ENCODE measurements at regions not wholly inside any gene's neighbourhood (a gene's known extent, or its start where the extent isn't known, plus 50 kb on each side); places are given as distances from the start of the nearest gene placed in this dataset.
"Not testable (repeated sequence)": the region's sequence is repeated elsewhere in the genome, so short reads cannot be mapped to it uniquely, and the experiment has no call there.

DNA sequence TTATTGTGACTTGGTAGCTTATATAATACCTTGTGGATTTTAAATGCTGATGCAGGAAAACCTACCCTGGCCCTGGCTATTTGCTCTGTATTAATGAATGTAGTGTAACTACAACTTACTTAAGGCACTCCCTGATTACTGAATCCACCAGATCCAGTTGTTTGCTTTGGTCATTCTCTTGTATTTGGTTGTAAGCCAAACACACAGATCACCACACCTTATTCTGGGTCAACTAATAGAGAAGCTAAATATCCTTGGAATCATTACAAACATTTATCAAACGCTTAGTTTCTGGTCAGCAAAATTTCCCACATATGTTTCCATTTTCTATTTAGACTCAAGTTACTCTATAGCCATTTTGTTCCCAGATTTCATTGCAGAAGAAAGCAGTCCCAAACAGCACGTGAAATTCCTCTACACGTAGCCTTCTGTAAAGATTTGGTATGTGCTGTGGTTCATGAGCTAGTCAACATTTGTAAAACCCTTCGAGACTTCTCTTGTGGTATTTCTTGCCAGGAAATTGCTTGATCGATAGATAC, 322.6 kb downstream of the MEX3B start:
- DNase-seq (ENCODE audit: low read depth): no peak

DNA sequence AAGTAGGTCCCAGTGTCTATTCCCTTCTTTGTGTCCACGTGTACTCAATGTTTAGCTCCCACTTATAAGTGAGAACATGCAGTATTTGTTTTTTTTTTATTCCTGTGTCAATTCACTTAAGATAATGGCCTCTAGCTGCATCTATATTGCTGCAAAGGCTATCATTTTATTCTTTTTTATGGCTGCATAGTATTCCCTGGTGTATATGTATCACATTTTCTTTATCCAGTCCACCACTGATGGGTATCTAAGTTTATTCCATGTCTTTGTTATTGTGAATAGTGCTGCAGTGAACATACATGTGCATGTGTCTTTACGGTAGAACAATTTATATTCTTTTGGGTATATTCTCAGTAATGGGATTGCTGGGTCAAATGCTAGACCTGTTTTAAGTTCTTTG, 329.4 kb downstream of the MEX3B start:
- DNase-seq (ENCODE audit: low read depth): not testable (repeated sequence)

DNA sequence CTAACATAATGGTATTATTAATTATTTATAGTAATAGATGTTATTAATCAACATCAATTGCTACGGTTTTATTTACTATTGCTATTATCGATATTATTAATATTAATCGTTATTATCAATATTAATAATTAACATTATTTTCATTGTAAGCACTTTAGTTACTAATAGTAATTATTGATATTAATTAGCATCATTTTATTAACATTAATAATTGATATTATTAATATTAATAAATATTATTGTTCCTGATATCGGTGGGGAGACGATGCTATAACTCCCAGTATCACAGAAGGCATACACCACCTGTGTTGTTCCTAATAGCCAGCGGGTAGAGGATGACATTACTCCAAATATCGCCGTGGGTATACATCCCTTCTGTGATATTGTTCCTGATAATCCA, 335.5 kb downstream of the MEX3B start:
- DNase-seq (ENCODE audit: low read depth): no peak

DNA sequence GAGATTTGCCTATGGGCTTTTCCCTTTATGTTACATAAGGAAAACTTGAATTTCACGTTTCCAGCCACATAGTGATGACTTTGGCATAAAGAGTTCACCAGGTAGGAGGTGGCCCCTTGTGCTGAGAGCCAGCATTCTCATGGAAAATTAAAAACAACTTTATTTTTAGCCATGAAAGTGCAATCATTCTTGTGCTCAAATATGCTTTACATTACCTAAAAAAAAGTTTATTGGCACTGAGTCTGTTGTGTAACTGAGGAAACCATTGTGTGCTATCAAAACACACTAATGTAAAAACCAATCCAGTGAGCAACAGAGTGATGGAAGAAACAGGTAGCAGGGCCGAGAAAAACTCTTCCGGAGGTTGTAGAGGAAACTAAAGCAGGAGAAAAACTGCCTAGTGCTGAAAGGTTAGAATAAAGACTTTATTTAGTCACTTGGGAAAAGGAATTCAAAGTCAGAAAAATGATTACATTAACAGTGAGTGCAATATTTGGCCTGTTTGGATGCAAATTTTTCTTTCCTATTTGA, 332.9 kb upstream of the TMC3 start:
- DNase-seq (ENCODE audit: low read depth): not testable (repeated sequence)

DNA sequence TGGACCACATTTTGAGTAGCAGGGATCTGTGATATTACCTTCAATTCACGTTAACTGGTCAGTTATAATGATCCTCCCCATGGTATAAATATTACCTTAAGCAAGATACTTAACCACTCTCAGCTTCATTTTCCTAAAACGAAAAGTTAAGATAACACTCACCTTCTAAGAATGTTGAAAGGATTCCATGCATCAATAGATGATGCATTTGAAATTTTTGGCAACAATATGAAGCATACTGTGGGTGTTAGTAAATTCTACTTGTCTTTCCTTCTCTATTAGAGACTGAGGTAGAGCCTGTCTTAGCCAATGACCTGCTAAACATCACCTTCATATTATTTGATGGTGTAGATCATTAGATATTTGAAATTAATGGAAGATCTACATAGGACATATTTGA, 331.7 kb upstream of the TMC3 start:
- not testable (repeated sequence) for DNase-seq (ENCODE audit: low read depth)

DNA sequence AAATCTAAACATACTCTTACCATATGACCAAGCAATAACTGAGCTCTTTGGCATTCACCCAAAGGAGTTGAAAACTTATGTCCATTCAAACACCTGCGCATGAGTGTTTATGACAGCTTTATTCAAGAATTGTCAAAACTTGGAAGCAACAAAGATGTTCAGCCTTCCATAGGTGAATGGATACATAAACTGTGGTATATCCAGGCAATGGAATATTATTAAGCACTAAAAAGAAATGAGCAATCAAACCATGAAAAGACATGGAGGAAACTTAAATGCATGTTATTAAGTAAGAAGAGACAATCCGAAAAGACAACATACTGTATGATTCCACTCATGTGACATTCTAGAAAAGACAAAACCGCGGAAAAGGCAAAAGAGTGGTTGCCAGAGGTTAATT, 312.0 kb upstream of the TMC3 start:
- no peak for DNase-seq (ENCODE audit: low read depth)

DNA sequence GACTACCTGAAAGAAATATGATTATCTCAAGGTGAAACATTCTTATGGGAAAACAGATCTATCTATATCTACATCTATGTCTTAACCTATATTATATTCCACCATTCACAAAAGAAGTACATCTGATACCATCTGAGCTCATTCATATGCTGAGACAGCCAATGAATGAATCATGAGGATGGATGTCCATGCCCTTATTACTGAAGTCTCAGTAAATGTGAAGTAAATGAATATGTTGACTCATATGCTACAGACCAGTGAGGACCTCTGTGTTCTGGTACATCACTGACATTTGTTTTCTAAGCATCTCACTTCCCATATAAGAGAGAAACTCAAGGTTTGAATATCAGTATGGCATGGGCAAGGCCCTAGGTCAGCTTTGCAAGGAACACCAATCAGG, 311.2 kb upstream of the TMC3 start:
- no peak for DNase-seq (ENCODE audit: low read depth)

DNA sequence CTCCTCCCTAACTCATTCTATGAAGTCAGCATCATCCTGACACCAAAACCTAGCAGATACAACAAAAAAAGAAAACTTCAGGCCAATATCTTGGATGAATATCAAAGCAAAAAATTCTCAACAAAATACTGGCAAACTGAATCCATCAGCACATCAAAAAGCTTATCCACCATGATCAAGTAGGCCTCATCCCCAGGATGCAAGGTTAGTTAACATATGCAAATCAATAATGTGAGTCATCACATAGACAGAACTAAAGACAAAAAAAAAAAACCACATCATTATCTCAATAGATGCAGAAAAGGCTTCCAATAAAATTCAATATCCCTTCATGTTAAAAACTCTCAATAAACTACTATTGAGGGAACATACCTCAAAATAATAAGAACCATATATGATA, 306.8 kb upstream of the TMC3 start:
- no peak for DNase-seq (ENCODE audit: low read depth)

DNA sequence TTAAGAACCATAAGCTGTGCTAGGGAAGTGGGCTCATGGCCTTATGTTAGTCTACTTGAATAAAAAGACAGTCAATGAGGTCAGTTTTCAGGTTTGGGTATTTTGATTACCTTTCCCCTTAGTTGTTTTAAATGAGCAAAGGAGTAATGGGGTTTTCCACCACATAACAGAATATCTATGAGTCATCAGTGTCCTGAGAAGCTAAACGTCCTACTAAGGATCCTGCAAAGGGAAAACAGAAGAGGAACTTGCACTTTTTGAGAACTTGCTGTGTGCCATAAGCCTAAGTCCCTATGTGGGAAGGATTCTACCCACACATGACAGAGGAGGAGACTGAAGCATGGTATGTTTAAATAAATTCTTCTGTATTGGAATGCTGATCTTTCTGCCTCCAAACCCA, 292.8 kb upstream of the TMC3 start:
- peak; percentile 1 for DNase-seq (ENCODE audit: low read depth)

DNA sequence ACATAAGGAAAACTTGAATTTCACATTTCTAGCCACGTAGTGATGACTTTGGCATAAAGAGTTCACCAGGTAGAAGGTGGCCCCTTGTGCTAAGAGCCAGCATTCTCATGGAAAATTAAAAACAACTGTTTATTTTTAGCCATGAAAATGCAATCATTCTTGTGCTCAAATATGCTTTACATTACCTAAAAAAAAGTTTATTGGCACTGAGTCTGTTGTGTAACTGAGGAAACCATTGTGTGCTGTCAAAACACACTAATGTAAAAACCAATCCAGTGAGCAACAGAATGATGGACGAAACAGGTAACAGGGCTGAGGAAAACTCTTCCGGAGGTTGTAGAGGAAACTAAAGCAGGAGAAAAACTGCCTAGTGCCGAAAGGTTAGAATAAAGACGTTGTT, 287.0 kb upstream of the TMC3 start:
- DNase-seq (ENCODE audit: low read depth): no peak

DNA sequence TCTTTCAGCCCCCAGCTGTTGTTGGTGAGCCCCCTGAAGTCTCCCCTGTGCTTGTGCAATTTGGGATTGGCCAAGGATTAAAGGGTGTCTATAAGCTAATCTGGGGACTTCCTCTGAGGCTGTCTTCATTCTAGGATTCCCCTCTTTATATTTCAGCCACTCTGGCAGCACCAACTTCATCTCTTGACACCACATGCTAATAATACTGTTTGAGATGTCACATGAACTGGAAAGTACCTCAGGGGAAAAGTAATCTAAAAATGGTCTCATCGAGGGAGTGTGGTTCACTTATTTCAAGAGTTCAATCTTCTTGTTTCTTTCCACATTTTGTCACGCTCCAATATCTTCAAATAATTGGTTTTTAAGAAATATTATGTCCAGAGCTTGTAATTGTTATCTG, 279.2 kb upstream of the TMC3 start:
- no peak for DNase-seq (ENCODE audit: low read depth)

DNA sequence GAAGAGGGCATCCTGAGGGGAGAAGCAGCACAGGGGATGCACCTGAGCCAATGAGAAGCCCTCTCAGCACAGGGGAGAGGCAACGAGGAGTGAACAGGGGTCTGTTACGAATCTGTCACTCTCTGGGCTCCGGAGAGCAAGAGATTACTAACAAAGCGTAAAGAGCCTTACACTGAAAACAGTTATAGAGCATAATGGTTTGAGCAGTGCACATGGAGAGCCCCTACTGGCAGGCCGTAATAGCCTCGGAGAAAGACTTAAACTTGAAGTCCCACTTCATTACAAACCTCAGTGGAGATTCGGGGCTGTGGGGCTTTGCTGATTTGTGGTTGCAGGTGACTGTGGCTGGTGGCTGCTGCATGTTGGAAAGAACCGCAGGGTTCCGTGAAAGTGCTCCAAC, 271.5 kb upstream of the TMC3 start:
- DNase-seq (ENCODE audit: low read depth): no peak

DNA sequence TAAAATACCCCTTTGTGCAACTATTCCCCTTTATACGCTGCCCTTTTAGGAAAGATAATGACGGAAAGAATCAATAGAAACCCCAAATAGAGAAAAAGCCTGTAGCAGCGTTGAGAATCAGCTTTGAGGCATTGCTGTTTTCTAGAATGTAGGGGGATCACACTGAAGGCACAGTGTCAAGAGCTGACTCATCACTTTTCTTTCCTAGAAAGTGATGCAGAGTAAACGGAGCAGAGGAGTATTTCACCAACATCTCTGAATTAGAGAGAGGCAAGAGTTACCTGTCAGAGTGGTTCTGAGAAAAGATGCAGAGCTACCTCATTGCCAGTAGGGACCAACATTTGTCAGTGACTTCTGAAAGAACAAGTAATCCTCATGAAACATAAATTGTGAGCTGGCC, 269.8 kb upstream of the TMC3 start:
- no peak for DNase-seq (ENCODE audit: low read depth)

DNA sequence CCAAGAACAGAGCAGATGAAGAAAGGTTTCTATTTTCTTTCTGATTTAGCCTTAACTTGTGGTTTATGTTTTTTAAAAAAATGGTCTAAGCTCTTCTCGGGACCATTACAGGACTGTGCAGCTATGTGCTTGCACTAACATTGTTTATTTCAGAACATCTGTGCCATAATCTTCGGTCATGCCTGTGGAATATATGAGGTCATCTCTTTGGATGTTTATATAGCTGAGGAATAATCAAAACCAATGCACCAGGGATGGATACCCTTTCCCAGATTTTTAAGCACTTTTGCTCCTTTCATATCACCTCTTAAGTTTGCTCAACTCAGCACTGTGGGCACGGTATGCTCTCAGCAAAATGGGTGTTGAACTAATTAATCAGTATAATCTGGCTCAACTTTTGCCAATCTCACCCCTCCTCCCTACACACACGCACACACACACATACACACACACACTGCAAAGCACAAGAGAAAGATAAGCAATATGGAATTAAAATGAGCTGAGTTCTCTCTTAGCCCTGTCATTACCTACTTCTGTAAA, 268.5 kb upstream of the TMC3 start:
- DNase-seq (ENCODE audit: low read depth): peak; percentile 38

DNA sequence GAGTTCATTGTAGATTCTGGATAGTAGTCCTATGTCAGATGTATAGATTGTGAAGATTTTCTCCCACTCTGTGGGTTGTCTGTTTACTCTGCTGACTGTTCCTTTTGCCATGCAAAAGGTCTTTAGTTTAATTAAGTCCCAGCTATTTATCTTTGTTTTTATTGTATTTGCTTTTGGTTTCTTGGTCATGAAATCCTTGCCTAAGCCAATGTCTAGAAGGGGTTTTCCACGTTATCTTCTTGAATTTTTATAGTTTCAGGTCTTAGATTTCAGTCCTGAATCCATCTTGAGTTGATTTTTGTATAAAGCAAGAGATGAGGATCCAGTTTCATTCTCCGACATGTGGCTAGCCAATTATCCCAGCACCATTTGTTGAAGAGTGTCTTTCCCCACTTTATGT, 262.1 kb upstream of the TMC3 start:
- not testable (repeated sequence) for DNase-seq (ENCODE audit: low read depth)

DNA sequence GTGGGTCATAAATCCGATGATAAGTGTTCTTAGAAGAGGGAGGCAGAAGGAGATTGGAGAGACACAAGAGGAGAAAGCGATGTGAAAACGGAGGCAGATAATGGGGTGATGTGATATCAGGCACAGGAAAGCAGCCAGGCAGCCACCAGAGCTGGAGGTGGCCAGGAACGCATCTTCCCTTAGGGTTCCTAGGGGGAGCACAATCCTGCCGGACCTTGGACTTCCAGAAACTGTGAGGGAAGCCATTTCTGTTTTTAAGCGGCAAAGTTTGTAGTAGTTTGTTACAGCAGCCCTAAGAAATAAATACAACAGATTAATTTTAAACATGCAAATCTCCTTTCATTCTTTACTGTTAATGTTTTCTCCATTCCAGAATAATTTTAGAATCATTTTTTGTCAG, 259.9 kb upstream of the TMC3 start:
- DNase-seq (ENCODE audit: low read depth): no peak

DNA sequence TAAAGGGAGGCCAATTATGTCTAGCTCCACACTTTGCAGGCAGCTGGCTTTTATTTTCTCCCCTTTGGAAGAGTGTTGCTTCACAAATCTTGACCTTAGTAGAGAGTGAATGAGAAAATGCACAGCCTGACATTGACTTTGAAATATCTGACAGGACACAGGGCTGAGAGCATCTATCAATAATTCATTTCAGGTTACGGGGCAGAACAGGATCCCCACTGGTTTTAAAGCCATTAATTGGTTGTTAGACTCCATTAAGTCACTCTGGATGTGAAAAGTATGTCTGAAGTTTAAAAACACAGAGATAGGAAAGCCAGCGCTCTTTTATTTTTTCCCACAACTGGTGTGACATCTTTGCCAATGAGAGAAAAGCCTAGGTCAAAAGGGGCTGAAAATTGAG, 251.9 kb upstream of the TMC3 start:
- no peak for DNase-seq (ENCODE audit: low read depth)

DNA sequence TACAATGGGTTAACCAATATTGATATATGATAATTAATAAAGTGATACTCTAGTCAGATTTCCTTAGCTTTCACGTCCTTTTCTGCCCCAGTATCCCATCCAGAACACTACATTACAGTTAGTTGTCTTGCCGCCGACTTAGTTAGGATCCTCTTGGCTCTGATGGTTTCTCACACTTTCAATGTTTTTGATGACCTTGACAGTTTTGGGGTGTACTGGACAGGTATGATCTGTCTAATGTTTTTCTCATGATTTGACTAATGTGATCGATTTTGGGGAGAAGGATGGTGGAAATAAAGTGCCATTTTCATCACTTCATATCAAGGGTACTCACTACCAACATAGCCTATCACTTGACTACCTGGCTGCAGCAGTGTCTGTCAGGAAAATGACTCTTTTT, 245.0 kb upstream of the TMC3 start:
- no peak for DNase-seq (ENCODE audit: low read depth)

DNA sequence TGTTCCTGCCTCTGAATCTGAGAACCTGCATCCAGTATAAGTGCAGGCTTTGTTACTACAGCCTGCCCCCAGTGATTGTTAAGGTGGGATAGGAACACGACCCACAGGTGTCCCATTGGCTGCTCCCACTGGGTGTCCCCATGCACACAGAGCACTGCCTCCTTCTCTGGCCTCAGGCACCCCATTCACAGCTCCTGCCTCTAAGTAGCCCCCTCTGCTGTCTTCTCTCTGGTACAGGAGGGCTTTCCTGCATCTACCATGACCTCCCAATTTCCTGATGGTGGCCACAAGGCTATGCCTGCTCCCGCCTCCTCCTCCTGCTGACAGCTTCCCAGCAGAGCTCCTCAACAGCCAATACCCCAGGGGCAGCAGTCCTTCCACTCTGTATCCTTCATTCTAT, 238.6 kb upstream of the TMC3 start:
- DNase-seq (ENCODE audit: low read depth): no peak

DNA sequence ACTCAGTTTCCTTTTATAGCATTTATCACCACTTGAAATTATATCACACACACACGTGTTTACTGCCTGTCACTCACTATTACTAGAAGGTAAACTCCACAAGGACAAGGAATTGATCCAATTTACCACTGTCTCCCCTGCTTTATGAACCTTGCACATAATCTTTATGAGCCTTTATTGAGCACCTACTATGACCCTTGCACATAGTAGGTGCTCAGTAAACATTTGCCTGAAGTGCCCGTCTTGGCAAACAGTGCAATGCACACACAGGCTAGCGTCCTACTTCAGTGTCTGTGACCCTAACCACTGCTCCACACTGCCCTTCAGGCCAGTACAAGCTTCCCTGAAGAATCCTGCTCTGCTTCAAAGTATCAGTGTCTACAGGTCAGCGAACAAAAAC, 237.7 kb upstream of the TMC3 start:
- no peak for DNase-seq (ENCODE audit: low read depth)

DNA sequence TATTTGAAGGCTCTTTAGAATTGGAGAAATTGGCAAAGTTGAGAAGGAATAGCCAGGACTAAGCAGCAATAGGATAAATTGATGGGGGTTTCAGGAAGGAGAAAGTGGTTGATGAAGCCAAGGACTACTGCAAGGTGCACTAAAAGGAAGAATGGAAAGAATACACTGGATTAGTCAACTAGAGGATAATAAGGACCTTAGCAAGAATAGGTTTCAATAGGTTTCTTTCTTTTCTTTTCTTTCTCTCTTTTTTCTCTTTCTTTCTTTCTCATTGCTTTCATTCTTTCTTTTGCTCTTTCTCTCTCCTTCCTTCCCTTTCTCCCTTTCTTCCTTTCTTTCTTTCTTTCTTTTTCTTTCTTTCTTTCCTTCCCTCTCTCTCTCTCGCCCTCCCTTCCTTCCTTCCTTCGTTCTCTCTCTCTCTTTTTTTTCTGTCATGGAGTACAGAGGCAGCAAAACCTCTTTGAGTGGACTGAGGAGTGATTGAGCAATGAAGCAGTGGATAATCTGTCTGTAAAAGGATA, 234.4 kb upstream of the TMC3 start:
- no peak for DNase-seq (ENCODE audit: low read depth)

DNA sequence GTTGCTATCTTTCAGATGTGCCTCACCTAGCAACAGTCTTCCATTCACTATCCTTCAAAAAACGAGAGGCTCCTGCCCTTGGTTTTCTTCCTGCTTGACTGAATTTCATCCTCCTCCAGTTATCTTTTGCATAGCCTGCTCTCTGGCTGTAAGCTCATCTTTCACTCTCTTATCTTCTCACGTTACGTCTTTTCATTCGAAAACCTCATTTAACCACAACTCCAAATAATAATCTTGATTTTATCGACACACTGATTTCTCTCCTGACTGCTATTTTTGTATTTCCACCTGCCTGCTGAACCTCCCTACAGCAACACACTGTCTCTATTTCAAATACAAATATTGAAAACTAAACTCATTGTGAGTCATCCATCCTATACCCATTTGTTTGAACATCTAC, 230.7 kb upstream of the TMC3 start:
- DNase-seq (ENCODE audit: low read depth): no peak

DNA sequence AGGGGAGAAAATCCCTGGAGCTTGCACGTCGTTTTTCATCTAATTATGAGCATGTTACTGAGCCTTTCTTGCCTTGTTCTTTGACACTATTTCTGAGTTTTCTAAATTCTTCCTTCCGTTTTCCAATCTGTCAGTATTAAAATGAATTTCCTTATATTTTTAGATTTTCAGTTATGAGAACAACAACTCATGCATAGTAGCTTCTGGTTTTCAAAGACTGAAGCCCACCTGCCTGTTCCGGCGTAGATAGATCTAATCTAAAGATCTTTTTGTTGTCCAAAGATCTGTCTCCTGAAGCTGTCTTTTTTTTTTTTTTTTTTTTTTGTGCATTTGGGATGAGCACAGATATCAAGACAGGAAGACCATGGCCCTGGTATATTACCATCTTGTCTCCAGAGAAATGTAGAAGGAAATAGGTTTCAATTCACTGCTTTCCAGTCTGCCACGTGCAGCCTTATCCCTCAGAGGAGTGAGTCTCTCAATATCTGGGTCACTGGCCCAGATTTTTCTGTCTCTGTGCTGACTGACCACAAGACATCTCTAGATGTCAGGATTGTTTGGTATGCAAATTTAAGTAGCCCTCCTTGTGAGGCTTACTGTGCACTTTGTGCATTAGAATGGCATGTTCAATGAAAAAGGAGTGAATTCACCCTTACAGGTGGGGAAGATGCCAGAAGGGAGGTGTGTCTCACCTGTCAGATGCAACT, 222.3 kb upstream of the TMC3 start:
- DNase-seq (ENCODE audit: low read depth): no peak

DNA sequence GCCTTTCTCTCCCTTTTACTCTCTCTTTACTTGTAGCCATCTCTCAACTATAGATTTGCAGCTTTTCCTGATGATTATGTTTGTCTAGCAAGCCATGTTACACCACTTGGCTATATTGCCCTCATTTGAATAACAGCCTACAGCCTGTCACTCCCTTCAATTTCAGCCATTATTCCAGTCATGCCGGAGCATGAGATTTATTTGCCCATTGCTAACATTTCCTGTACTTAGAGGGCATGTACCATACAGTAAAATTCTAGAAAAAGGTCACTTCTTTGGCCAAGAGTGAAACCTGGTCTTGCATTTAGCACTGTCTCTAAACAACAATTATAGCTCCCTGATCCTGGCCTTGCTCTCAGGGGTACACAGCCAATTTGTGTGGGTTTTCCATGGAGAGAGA, 221.7 kb upstream of the TMC3 start:
- DNase-seq (ENCODE audit: low read depth): no peak

Data from HS-27A (cell line).